Activated CD4-positive, alpha-beta memory T cell treated with anti-CD3 and anti-CD28 coated beads, Interleukin-2, amount 10 ng/mL, durations not matched to agents 7 days and 5 days (primary cell): ENCODE measurements at regions not wholly inside any gene's neighbourhood (a gene's known extent, or its start where the extent isn't known, plus 50 kb on each side); places are given as distances from the start of the nearest gene placed in this dataset.

Experiments
- CTCF ChIA-PET: fragments of 350-600 bp; sonication (Branson Sonifier 250); formaldehyde crosslinking; loops from one replicate; lab custom pipeline; 2021; ENCODE audit warnings: antibody characterized with exemption, inconsistent platforms; lab: Charles Lee
- POLR2A ChIA-PET: fragments of 350-600 bp; sonication (Branson Sonifier 250); formaldehyde crosslinking; loops from one replicate; lab custom pipeline; 2021; ENCODE audit warnings: antibody characterized with exemption; lab: Charles Lee
- DNase-seq: peaks from one replicate; pipeline ENCODE4 v3.0.0-alpha.2; 2020
- H3K27ac Mint-ChIP-seq: one replicate; pipeline ENCODE4 v1.8.0; 2021; ENCODE audit warnings: mild to moderate bottlenecking, mixed read lengths
- H3K27me3 Mint-ChIP-seq: one replicate; pipeline ENCODE4 v1.8.0; 2021; ENCODE audit warnings: mixed read lengths
- H3K36me3 Mint-ChIP-seq: one replicate; pipeline ENCODE4 v1.8.0; 2021; ENCODE audit warnings: low read depth, mixed read lengths
- H3K4me1 Mint-ChIP-seq: one replicate; pipeline ENCODE4 v1.8.0; 2021; ENCODE audit warnings: mixed read lengths
- H3K4me3 Mint-ChIP-seq: one replicate; pipeline ENCODE4 v1.8.0; 2021; ENCODE audit warnings: mild to moderate bottlenecking, mixed read lengths
- H3K9me3 Mint-ChIP-seq: one replicate; pipeline ENCODE4 v1.8.0; 2021; ENCODE audit warnings: mixed read lengths

- Mint-ChIP-seq H3K9me3 (no peaks in the 10 kb centered on the region), H3K4me1 (no peaks in the 10 kb centered on the region), H3K27me3 (no peaks in the 10 kb centered on the region)
Measured at GRCh38 chr7:89401099-89401498, 605.6 kb upstream of the TEX47 start.

GRCh38 chr7:89401690-89402089 lies 606.2 kb upstream of the TEX47 start:
- Mint-ChIP-seq H3K4me3 (no peak overlapping the region), H3K36me3 (no peaks in the 10 kb centered on the region), H3K27ac (no peak overlapping the region), H3K4me1 (no peaks in the 10 kb centered on the region), H3K27me3 (no peaks in the 10 kb centered on the region), H3K9me3 (no peaks in the 10 kb centered on the region)
- ChIA-PET POLR2A (no interaction called here), CTCF (no interaction called here)
- DNase-seq: no peak

More at GRCh38 chr7:89401099-89401498, 605.6 kb upstream of the TEX47 start:
- no peak for DNase-seq
- ChIA-PET CTCF (no interaction called here), POLR2A (no interaction called here)
- no peak overlapping the region for H3K4me3 Mint-ChIP-seq
- no peaks in the 10 kb centered on the region for H3K36me3 Mint-ChIP-seq
- no peak overlapping the region for H3K27ac Mint-ChIP-seq

- Mint-ChIP-seq H3K9me3 (no peaks in the 10 kb centered on the region), H3K4me1 (no peaks in the 10 kb centered on the region), H3K36me3 (no peaks in the 10 kb centered on the region), H3K4me3 (no peak overlapping the region), H3K27me3 (no peaks in the 10 kb centered on the region), H3K27ac (no peak overlapping the region)
- ChIA-PET CTCF (no interaction called here), POLR2A (no interaction called here)
- DNase-seq: no peak
Measured at GRCh38 chr7:89451911-89452310, 656.4 kb upstream of the TEX47 start.

- H3K4me3 Mint-ChIP-seq: no peak overlapping the region
Measured at GRCh38 chr7:89456556-89456955, 661.0 kb upstream of the TEX47 start.

DNA sequence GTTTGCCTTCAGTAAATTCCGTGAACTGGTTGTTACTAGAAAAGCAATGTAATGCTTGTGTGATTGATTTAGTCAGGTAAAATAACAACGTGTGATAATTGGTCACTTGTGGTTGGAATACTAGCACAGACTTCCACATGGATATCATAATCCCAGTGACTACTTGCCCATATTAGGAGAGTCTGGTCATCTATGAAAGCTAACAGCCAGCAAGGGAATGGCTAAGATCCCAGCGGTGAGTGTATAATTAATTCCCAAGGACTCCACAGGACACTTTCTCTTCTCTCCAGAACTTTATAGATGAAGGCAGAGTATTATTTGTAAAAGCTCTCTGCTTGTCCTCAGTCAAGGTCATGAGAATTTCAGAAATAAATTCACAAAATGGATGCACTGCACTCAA lies 662.6 kb upstream of the TEX47 start:
- CTCF ChIA-PET: interaction anchor here (0.6 kb wide), 1 partner anchor 208 kb away, joined by 4 read pairs; no protein-coding TSS in a partner anchor
- POLR2A ChIA-PET: no interaction called here
- Mint-ChIP-seq H3K4me1 (no peaks in the 10 kb centered on the region), H3K27ac (no peak overlapping the region), H3K9me3 (no peaks in the 10 kb centered on the region), H3K36me3 (no peaks in the 10 kb centered on the region), H3K27me3 (no peaks in the 10 kb centered on the region), H3K4me3 (no peak overlapping the region)
- no peak for DNase-seq

More at GRCh38 chr7:89456556-89456955, 661.0 kb upstream of the TEX47 start:
- H3K36me3 Mint-ChIP-seq: no peaks in the 10 kb centered on the region
- no peaks in the 10 kb centered on the region for H3K27me3 Mint-ChIP-seq
- CTCF ChIA-PET: no interaction called here
- DNase-seq: no peak
- H3K4me1 Mint-ChIP-seq: no peaks in the 10 kb centered on the region
- no peak overlapping the region for H3K27ac Mint-ChIP-seq
- H3K9me3 Mint-ChIP-seq: no peaks in the 10 kb centered on the region
- POLR2A ChIA-PET: no interaction called here

DNA sequence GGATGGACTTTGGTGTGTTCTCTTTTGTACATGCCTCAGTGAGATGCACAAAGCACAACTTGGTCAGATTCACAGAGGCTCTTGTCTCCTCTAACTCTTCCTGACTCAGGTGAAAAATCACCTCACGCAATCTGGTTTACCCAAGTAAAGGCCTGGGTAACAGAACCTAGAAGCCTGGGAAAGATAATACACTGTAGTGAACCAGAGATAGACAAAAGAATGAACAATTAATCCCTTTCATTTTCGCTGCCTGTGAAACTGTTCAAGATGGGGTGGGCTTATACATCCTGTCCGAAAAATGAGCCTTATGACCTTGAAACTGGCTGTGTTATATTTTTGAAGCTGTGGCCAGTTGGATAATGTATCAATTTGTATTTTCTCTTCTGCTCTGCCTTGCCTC lies 678.9 kb upstream of the TEX47 start:
- POLR2A ChIA-PET: no interaction called here
- no peaks in the 10 kb centered on the region for H3K27me3 Mint-ChIP-seq
- no peaks in the 10 kb centered on the region for H3K4me1 Mint-ChIP-seq

GRCh38 chr7:89477991-89478390 lies 676.3 kb upstream of the STEAP1 start:
- H3K27ac Mint-ChIP-seq: no peak overlapping the region
- DNase-seq: no peak
- CTCF ChIA-PET: no interaction called here
- POLR2A ChIA-PET: no interaction called here
- H3K4me3 Mint-ChIP-seq: no peak overlapping the region
- H3K9me3 Mint-ChIP-seq: peaks cover 4% of the 10 kb centered on the region
- H3K36me3 Mint-ChIP-seq: no peaks in the 10 kb centered on the region
- no peaks in the 10 kb centered on the region for H3K4me1 Mint-ChIP-seq
- no peaks in the 10 kb centered on the region for H3K27me3 Mint-ChIP-seq

More for the DNA sequence above, 678.9 kb upstream of the TEX47 start:
- H3K27ac Mint-ChIP-seq: no peak overlapping the region
- CTCF ChIA-PET: no interaction called here
- H3K4me3 Mint-ChIP-seq: no peak overlapping the region
- no peaks in the 10 kb centered on the region for H3K36me3 Mint-ChIP-seq
- DNase-seq: no peak
- H3K9me3 Mint-ChIP-seq: peaks cover 8% of the 10 kb centered on the region

GRCh38 chr7:89495704-89496103 lies 658.6 kb upstream of the STEAP1 start:
- Mint-ChIP-seq H3K4me1 (no peaks in the 10 kb centered on the region), H3K9me3 (peaks cover 4% of the 10 kb centered on the region), H3K27me3 (no peaks in the 10 kb centered on the region), H3K36me3 (no peaks in the 10 kb centered on the region), H3K27ac (no peak overlapping the region), H3K4me3 (no peak overlapping the region)
- DNase-seq: no peak
- POLR2A ChIA-PET: no interaction called here
- CTCF ChIA-PET: no interaction called here

GRCh38 chr7:89500084-89500483 lies 654.2 kb upstream of the STEAP1 start:
- CTCF ChIA-PET: no interaction called here
- H3K9me3 Mint-ChIP-seq: no peaks in the 10 kb centered on the region
- no peak overlapping the region for H3K4me3 Mint-ChIP-seq
- H3K27me3 Mint-ChIP-seq: no peaks in the 10 kb centered on the region
- H3K4me1 Mint-ChIP-seq: no peaks in the 10 kb centered on the region
- POLR2A ChIA-PET: no interaction called here
- DNase-seq: no peak
- no peak overlapping the region for H3K27ac Mint-ChIP-seq
- H3K36me3 Mint-ChIP-seq: no peaks in the 10 kb centered on the region

DNA sequence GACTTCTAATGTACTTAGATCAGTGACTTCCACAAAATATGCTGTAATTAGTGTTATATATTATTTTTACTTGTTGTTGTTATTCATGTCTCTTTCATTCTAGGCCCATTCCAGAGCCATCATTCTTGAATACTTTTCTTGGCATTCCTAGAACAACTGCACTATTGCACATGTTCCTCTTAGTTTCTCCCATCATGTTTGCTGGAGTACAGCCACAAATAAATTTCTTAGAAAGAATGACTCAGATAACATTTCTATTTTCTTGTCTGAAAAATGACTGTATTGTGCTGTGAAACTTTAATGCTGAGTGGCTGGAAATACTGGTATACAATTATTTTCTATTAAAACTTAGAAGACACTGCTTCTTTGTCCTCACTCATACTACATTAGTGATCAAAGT lies 651.0 kb upstream of the STEAP1 start:
- ChIA-PET CTCF (no interaction called here), POLR2A (no interaction called here)
- Mint-ChIP-seq H3K27ac (no peak overlapping the region), H3K36me3 (no peaks in the 10 kb centered on the region), H3K4me3 (no peak overlapping the region), H3K9me3 (no peaks in the 10 kb centered on the region), H3K27me3 (no peaks in the 10 kb centered on the region), H3K4me1 (no peaks in the 10 kb centered on the region)
- DNase-seq: no peak

- Mint-ChIP-seq H3K4me1 (no peaks in the 10 kb centered on the region), H3K36me3 (no peaks in the 10 kb centered on the region), H3K4me3 (no peak overlapping the region), H3K9me3 (no peaks in the 10 kb centered on the region), H3K27ac (no peak overlapping the region), H3K27me3 (no peaks in the 10 kb centered on the region)
- CTCF ChIA-PET: no interaction called here
- POLR2A ChIA-PET: no interaction called here
- DNase-seq: no peak
Measured at GRCh38 chr7:89507034-89507433, 647.2 kb upstream of the STEAP1 start.

DNA sequence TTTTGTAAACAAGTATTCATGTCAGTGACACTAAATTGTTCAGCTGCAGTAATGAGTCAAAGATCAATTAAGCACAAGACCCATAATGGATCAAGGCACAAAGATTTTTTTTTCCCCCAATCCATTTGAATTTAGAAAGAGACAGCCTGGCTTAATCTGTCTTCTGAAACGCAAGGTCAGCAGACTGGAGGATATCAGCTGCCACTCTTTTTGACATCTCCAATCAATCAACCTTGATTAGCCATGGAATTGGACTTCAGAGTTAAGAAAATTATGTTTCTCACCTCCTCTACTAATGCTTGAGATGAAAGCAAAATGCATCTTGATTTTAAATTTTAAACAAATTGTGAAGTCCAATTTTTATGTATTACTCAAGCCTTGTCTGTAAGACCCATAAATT lies 642.4 kb upstream of the STEAP1 start:
- Mint-ChIP-seq H3K27ac (no peak overlapping the region), H3K36me3 (no peaks in the 10 kb centered on the region), H3K4me3 (no peak overlapping the region), H3K4me1 (no peaks in the 10 kb centered on the region), H3K9me3 (no peaks in the 10 kb centered on the region), H3K27me3 (no peaks in the 10 kb centered on the region)
- DNase-seq: no peak
- CTCF ChIA-PET: no interaction called here
- POLR2A ChIA-PET: no interaction called here

DNA sequence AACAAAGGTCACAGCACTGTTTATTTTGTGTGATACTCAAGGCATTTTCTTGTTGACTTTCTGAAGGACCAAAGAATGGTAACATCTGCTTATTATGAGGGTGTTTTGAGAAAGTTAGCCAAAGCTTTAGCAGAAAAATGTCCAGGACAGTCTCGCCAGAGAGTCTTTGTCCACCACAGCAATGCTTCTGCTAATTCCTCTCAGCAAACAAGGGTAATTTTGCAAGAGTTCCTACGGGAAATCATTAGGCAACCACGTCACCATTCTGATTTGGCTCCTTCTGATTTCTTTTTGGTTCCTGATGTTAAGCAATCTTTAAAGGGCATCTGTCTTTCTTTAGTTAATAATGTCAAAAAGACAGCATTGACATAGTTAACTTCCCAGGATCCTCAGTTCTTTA lies 639.3 kb upstream of the STEAP1 start:
- no peaks in the 10 kb centered on the region for H3K27me3 Mint-ChIP-seq
- H3K4me3 Mint-ChIP-seq: no peak overlapping the region
- no peak for DNase-seq
- ChIA-PET CTCF (no interaction called here), POLR2A (no interaction called here)
- no peak overlapping the region for H3K27ac Mint-ChIP-seq
- H3K36me3 Mint-ChIP-seq: no peaks in the 10 kb centered on the region
- no peaks in the 10 kb centered on the region for H3K9me3 Mint-ChIP-seq
- no peaks in the 10 kb centered on the region for H3K4me1 Mint-ChIP-seq

DNA sequence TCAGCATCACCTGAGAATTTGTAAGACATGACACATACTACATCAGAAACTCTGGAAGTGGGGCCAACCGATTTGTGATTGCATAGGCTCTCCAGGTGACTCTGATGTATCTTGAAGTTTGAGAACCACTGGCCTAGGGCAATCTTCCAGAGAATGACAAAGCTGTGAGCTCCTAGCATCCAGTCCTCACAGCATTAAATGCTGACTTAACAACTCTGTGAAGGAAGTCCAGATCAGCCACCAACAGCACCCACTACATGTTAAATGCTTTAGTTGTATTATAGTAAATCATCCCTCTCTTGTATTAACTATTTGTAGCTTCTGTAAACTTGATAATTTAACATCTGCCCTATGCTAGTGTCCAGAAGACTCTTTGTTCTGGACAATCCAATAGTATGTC lies 636.5 kb upstream of the STEAP1 start:
- Mint-ChIP-seq H3K4me1 (no peaks in the 10 kb centered on the region), H3K4me3 (no peak overlapping the region), H3K36me3 (no peaks in the 10 kb centered on the region), H3K9me3 (peaks cover 3% of the 10 kb centered on the region), H3K27ac (no peak overlapping the region), H3K27me3 (no peaks in the 10 kb centered on the region)
- POLR2A ChIA-PET: no interaction called here
- CTCF ChIA-PET: no interaction called here
- no peak for DNase-seq

DNA sequence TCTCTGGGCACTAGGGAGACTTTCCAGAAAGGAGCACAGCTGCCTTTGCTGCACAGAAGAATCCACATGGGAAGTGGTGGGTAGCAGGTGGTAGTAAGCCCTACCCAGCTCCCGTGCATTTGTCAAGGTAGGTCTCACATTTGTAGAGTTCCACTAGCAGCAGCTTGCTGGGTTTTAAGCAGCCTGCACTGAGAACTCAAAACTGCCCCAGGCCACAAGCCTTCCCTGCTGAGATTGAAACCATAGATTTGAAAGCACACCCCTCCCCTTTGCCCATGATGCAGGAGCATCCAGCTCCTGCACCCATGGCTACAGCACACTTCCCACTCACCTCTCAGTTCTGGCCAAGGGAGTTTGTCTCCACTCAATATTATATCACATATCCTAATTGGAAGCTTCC lies 604.5 kb upstream of the STEAP1 start:
- H3K4me1 Mint-ChIP-seq: no peaks in the 10 kb centered on the region
- H3K27me3 Mint-ChIP-seq: no peaks in the 10 kb centered on the region
- no peaks in the 10 kb centered on the region for H3K36me3 Mint-ChIP-seq
- CTCF ChIA-PET: no interaction called here
- DNase-seq: no peak
- no peak overlapping the region for H3K4me3 Mint-ChIP-seq
- H3K9me3 Mint-ChIP-seq: no peaks in the 10 kb centered on the region
- no peak overlapping the region for H3K27ac Mint-ChIP-seq
- POLR2A ChIA-PET: no interaction called here
